ENCODE measurements at regions not wholly inside any gene's neighbourhood (a gene's known extent, or its start where the extent isn't known, plus 50 kb on each side); places are given as distances from the start of the nearest gene placed in this dataset.
A peak's percentile ranks its signal among the peaks of the same experiment; 100 is the strongest.

DNA sequence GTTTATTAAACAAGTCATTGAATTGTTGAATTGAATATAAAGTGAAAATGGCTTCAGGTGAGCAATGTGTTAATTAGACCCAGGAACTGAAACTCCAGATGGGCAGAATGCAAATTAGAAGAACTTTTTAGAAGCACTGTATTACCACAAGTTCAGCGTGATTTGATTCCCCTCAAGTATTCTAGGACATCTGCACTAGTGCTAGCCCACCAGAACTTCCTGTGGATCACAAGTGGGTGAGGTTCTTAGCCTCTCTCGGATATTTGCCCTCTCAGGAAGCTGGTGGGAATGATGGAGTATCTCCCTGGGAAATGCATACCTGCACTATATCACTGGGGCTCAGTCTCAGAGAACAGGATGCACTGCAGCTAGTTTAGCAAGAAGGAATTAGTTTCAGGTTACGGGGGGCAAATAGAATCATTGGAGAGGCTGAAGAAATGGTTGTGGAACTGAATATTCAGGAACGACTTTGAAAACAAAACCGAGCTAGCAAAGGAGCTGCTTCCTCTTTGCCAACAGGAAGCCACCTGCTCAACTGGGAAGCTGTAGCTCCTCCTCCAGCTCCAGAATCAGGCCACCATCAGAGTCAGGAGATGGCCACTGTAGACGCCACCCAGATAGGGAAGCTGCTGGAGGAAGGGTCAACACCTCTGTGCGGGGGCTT is 74.3 kb downstream of the DHCR7 start:
- H3K9me3 ChIP-seq (ENCODE audit: low read length): no peaks in the 10 kb centered on the region
- no peaks in the 10 kb centered on the region for H3K36me3 ChIP-seq (ENCODE audit: insufficient read depth, low read length)
- H4K20me1 ChIP-seq (ENCODE audit: insufficient read depth): no peaks in the 10 kb centered on the region
- no peak overlapping the region for H2AFZ ChIP-seq (ENCODE audit: low read depth, low read length)
- no peaks in the 10 kb centered on the region for H3K9me2 ChIP-seq (ENCODE audit: insufficient read depth, low read length)
- no peak overlapping the region for H3K4me2 ChIP-seq (ENCODE audit: low read length)
- H3F3A ChIP-seq (ENCODE audit: insufficient read depth, low read length, poor library complexity, severe bottlenecking): no peaks in the 10 kb centered on the region
- H3K4me3 ChIP-seq (ENCODE audit: low read length): no peak overlapping the region
- no peaks in the 10 kb centered on the region for H3K79me2 ChIP-seq (replicated peaks; ENCODE audit: insufficient read depth, low read length)
- TF ChIP-seq RAD21 (conservative IDR thresholded peaks at IDR 0.05): no peak
- no peak for TF ChIP-seq POLR2AphosphoS5 (IDR thresholded peaks at IDR 0.05)
- TF ChIP-seq, protein P1, sequence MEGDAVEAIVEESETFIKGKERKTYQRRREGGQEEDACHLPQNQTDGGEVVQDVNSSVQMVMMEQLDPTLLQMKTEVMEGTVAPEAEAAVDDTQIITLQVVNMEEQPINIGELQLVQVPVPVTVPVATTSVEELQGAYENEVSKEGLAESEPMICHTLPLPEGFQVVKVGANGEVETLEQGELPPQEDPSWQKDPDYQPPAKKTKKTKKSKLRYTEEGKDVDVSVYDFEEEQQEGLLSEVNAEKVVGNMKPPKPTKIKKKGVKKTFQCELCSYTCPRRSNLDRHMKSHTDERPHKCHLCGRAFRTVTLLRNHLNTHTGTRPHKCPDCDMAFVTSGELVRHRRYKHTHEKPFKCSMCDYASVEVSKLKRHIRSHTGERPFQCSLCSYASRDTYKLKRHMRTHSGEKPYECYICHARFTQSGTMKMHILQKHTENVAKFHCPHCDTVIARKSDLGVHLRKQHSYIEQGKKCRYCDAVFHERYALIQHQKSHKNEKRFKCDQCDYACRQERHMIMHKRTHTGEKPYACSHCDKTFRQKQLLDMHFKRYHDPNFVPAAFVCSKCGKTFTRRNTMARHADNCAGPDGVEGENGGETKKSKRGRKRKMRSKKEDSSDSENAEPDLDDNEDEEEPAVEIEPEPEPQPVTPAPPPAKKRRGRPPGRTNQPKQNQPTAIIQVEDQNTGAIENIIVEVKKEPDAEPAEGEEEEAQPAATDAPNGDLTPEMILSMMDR (IDR thresholded peaks at IDR 0.05; ENCODE audit: poor library complexity, severe bottlenecking): no peak
- no peak for TF ChIP-seq EZH2 (IDR thresholded peaks at IDR 0.05; ENCODE audit: borderline replicate concordance, insufficient read depth, low read length, poor library complexity, severe bottlenecking)
- no peak for TF ChIP-seq TAF1 (IDR thresholded peaks at IDR 0.05; ENCODE audit: low read depth)
- no peak for TF ChIP-seq EP300 (conservative IDR thresholded peaks at IDR 0.05; ENCODE audit: poor library complexity, severe bottlenecking)
- TF ChIP-seq, protein P2, sequence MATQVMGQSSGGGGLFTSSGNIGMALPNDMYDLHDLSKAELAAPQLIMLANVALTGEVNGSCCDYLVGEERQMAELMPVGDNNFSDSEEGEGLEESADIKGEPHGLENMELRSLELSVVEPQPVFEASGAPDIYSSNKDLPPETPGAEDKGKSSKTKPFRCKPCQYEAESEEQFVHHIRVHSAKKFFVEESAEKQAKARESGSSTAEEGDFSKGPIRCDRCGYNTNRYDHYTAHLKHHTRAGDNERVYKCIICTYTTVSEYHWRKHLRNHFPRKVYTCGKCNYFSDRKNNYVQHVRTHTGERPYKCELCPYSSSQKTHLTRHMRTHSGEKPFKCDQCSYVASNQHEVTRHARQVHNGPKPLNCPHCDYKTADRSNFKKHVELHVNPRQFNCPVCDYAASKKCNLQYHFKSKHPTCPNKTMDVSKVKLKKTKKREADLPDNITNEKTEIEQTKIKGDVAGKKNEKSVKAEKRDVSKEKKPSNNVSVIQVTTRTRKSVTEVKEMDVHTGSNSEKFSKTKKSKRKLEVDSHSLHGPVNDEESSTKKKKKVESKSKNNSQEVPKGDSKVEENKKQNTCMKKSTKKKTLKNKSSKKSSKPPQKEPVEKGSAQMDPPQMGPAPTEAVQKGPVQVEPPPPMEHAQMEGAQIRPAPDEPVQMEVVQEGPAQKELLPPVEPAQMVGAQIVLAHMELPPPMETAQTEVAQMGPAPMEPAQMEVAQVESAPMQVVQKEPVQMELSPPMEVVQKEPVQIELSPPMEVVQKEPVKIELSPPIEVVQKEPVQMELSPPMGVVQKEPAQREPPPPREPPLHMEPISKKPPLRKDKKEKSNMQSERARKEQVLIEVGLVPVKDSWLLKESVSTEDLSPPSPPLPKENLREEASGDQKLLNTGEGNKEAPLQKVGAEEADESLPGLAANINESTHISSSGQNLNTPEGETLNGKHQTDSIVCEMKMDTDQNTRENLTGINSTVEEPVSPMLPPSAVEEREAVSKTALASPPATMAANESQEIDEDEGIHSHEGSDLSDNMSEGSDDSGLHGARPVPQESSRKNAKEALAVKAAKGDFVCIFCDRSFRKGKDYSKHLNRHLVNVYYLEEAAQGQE (IDR thresholded peaks at IDR 0.05; ENCODE audit: borderline replicate concordance): no peak
- no peak for TF ChIP-seq SMC3 (conservative IDR thresholded peaks at IDR 0.05; ENCODE audit: poor library complexity)
- no peak for TF ChIP-seq MXI1 (conservative IDR thresholded peaks at IDR 0.05; ENCODE audit: poor library complexity, severe bottlenecking)
- H3K27ac ChIP-seq (ENCODE audit: low read length): no peak overlapping the region
- no peaks in the 10 kb centered on the region for H3K27me3 ChIP-seq (ENCODE audit: insufficient read depth, low read depth, low read length)
- no peak overlapping the region for H3K9ac ChIP-seq (ENCODE audit: low read length)

DNA sequence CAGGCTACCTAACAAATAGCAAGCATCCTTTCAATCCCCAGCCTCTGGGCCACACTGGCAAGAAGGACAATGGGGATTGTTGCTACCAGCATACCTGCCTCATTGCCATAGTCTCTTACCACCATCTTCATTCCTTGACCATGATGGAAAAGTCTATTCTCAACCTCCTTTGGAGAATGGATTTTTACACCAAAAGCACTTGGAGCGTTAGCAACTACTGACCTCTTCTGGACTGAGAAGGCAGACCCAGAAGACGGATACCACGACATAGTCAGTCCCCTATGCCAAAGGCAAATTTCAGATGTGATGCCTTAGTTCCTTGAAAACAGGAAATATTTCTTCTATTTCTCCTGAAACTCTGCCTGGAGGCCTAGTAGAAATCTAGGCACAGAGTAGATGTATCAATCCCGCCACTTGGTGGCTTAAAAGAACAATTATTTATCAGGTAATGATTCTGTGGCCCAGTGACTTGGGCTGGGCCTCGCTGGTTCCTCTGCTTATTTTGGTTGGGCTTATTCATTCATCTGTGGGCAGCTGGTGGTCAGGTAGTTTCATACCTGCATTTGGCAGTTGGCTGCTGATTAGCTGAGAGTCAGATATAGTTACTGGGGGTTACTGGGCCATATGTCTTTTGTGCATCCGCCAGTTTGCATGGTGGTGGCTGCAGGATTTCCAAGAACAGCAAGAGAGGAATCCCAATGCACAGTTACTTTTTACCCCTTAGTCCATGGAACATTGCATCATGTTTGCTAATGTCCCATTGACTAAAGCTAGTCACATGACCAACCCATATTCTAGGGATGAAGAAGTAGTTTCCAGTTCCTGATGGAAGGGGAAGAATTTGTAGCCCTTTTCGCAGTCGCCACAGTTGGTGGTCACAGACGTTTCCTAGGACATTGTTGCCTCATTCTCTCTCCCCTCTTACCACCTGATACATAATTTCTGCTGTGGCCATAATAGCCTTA is 75.2 kb downstream of the DHCR7 start:
- no peaks in the 10 kb centered on the region for H3K36me3 ChIP-seq (ENCODE audit: insufficient read depth, low read length)
- TF ChIP-seq, protein P1 (IDR thresholded peaks at IDR 0.05; ENCODE audit: poor library complexity, severe bottlenecking): no peak
- no peak for TF ChIP-seq TAF1 (IDR thresholded peaks at IDR 0.05; ENCODE audit: low read depth)
- TF ChIP-seq POLR2AphosphoS5 (IDR thresholded peaks at IDR 0.05): no peak
- TF ChIP-seq EP300 (conservative IDR thresholded peaks at IDR 0.05; ENCODE audit: poor library complexity, severe bottlenecking): no peak
- peak; percentile 44 for TF ChIP-seq RAD21 (conservative IDR thresholded peaks at IDR 0.05)
- no peak for TF ChIP-seq EZH2 (IDR thresholded peaks at IDR 0.05; ENCODE audit: borderline replicate concordance, insufficient read depth, low read length, poor library complexity, severe bottlenecking)
- no peak for TF ChIP-seq SMC3 (conservative IDR thresholded peaks at IDR 0.05; ENCODE audit: poor library complexity)
- H3K4me3 ChIP-seq (ENCODE audit: low read length): no peak overlapping the region
- no peak overlapping the region for H3K27ac ChIP-seq (ENCODE audit: low read length)
- H4K20me1 ChIP-seq (ENCODE audit: insufficient read depth): no peaks in the 10 kb centered on the region
- no peaks in the 10 kb centered on the region for H3K27me3 ChIP-seq (ENCODE audit: insufficient read depth, low read depth, low read length)
- H3K9ac ChIP-seq (ENCODE audit: low read length): no peak overlapping the region
- H3F3A ChIP-seq (ENCODE audit: insufficient read depth, low read length, poor library complexity, severe bottlenecking): no peaks in the 10 kb centered on the region
- no peaks in the 10 kb centered on the region for H3K79me2 ChIP-seq (replicated peaks; ENCODE audit: insufficient read depth, low read length)
- H3K9me3 ChIP-seq (ENCODE audit: low read length): no peaks in the 10 kb centered on the region
- no peaks in the 10 kb centered on the region for H3K9me2 ChIP-seq (ENCODE audit: insufficient read depth, low read length)
- no peak overlapping the region for H3K4me2 ChIP-seq (ENCODE audit: low read length)
- no peak overlapping the region for H2AFZ ChIP-seq (ENCODE audit: low read depth, low read length)
